ENCODE measurements at regions not wholly inside any gene's neighbourhood (a gene's known extent, or its start where the extent isn't known, plus 50 kb on each side); places are given as distances from the start of the nearest gene placed in this dataset.

DNA sequence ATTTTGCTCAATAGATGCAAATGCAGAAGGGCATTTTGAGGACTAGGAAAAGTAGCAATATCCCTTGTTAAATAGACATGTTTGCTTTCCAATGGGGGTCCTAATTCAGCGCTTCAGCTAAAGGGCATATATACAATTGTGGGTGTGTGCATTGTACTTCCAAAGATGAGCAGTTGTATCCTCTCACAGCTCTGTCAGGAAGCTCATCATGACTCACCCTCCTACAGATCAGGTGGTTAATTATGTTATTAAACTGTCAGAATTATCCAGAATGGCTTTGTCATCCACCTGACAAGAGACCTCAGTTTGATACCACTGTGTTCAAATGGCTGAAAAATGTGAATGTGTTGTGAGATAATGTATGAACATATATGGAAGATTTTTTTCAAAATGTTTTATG, 252.2 kb upstream of the MTNR1B start:
- no peaks in the 10 kb centered on the region for H3K4me1 ChIP-seq (ENCODE audit: control insufficient read depth in 4 of 4, insufficient read depth in 4 of 4, low read length in 3 of 4)
- no peaks in the 10 kb centered on the region for H3K36me3 ChIP-seq (ENCODE audit: control insufficient read depth in 4 of 4, insufficient read depth in 3 of 4, low read depth in 1 of 4, low read length in 3 of 4)
- 83% methylated on average over 1 of the region's 1 CpG for WGBS
- no peak overlapping the region for H3K9ac ChIP-seq (ENCODE audit: low read depth in 1 of 2, low read length in 2 of 2)
- no peak for TF ChIP-seq GABPA (IDR thresholded peaks at IDR 0.05 in 1 of 2, conservative IDR thresholded peaks at IDR 0.05 in 1 of 2)
- TF ChIP-seq TAF1 (conservative IDR thresholded peaks at IDR 0.05), result no peak
- TF ChIP-seq SP1 (IDR thresholded peaks at IDR 0.05), result no peak
- TF ChIP-seq CTCF (IDR thresholded peaks at IDR 0.05; ENCODE audit: low read depth, low read length, missing input control), result no peak
- no peak for TF ChIP-seq JUND (IDR thresholded peaks at IDR 0.05)
- TF ChIP-seq RAD21 (IDR thresholded peaks at IDR 0.05), result no peak
- TF ChIP-seq, protein P1, sequence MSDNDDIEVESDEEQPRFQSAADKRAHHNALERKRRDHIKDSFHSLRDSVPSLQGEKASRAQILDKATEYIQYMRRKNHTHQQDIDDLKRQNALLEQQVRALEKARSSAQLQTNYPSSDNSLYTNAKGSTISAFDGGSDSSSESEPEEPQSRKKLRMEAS (IDR thresholded peaks at IDR 0.05), result no peak
- TF ChIP-seq YY1 (IDR thresholded peaks at IDR 0.05), result no peak
- TF ChIP-seq RXRA (IDR thresholded peaks at IDR 0.05), result no peak
- no peak for TF ChIP-seq NR2F2 (IDR thresholded peaks at IDR 0.05)
- no peak for TF ChIP-seq FOXA2 (IDR thresholded peaks at IDR 0.05)
- TF ChIP-seq, protein P2, sequence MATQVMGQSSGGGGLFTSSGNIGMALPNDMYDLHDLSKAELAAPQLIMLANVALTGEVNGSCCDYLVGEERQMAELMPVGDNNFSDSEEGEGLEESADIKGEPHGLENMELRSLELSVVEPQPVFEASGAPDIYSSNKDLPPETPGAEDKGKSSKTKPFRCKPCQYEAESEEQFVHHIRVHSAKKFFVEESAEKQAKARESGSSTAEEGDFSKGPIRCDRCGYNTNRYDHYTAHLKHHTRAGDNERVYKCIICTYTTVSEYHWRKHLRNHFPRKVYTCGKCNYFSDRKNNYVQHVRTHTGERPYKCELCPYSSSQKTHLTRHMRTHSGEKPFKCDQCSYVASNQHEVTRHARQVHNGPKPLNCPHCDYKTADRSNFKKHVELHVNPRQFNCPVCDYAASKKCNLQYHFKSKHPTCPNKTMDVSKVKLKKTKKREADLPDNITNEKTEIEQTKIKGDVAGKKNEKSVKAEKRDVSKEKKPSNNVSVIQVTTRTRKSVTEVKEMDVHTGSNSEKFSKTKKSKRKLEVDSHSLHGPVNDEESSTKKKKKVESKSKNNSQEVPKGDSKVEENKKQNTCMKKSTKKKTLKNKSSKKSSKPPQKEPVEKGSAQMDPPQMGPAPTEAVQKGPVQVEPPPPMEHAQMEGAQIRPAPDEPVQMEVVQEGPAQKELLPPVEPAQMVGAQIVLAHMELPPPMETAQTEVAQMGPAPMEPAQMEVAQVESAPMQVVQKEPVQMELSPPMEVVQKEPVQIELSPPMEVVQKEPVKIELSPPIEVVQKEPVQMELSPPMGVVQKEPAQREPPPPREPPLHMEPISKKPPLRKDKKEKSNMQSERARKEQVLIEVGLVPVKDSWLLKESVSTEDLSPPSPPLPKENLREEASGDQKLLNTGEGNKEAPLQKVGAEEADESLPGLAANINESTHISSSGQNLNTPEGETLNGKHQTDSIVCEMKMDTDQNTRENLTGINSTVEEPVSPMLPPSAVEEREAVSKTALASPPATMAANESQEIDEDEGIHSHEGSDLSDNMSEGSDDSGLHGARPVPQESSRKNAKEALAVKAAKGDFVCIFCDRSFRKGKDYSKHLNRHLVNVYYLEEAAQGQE (IDR thresholded peaks at IDR 0.05), result no peak
- TF ChIP-seq EGR1 (IDR thresholded peaks at IDR 0.05; ENCODE audit: low read depth in 2 of 2), result no peak
- no peak for TF ChIP-seq FOXA1 (IDR thresholded peaks at IDR 0.05)
- TF ChIP-seq, protein P3, sequence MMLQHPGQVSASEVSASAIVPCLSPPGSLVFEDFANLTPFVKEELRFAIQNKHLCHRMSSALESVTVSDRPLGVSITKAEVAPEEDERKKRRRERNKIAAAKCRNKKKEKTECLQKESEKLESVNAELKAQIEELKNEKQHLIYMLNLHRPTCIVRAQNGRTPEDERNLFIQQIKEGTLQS (IDR thresholded peaks at IDR 0.05), result no peak
- TF ChIP-seq HNF4A (conservative IDR thresholded peaks at IDR 0.05), result no peak
- no peak for TF ChIP-seq HNF4G (IDR thresholded peaks at IDR 0.05)
- TF ChIP-seq, protein P4, sequence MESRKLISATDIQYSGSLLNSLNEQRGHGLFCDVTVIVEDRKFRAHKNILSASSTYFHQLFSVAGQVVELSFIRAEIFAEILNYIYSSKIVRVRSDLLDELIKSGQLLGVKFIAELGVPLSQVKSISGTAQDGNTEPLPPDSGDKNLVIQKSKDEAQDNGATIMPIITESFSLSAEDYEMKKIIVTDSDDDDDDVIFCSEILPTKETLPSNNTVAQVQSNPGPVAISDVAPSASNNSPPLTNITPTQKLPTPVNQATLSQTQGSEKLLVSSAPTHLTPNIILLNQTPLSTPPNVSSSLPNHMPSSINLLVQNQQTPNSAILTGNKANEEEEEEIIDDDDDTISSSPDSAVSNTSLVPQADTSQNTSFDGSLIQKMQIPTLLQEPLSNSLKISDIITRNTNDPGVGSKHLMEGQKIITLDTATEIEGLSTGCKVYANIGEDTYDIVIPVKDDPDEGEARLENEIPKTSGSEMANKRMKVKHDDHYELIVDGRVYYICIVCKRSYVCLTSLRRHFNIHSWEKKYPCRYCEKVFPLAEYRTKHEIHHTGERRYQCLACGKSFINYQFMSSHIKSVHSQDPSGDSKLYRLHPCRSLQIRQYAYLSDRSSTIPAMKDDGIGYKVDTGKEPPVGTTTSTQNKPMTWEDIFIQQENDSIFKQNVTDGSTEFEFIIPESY (IDR thresholded peaks at IDR 0.05), result no peak
- no peak for DNase-seq (ENCODE audit: low spot score)
- peaks cover 0 to 14% (median 1%) of the 10 kb centered on the region in 4 donors for H3K27me3 ChIP-seq (ENCODE audit: control insufficient read depth in 4 of 4, insufficient read depth in 4 of 4, low read length in 3 of 4)
- H3K9me3 ChIP-seq (ENCODE audit: control insufficient read depth in 4 of 4, low read length in 3 of 4), result no peaks in the 10 kb centered on the region
- H3K27ac ChIP-seq (ENCODE audit: low read depth in 1 of 2, low read length in 2 of 2), result no peak overlapping the region
- H3K4me3 ChIP-seq (ENCODE audit: low read depth in 1 of 3, low read length in 3 of 3), result no peak overlapping the region

Measured in liver (tissue), 8 donors.